H1 (cell line): ENCODE measurements at regions not wholly inside any gene's neighbourhood (a gene's known extent, or its start where the extent isn't known, plus 50 kb on each side); places are given as distances from the start of the nearest gene placed in this dataset.

Experiments
- CTCF ChIA-PET: fragments of 300-600 bp; sonication (Branson Sonifier 250); formaldehyde crosslinking; loops from one replicate; lab custom pipeline; 2021; ENCODE audit not compliant: partially characterized antibody; lab: Charles Lee
- POLR2A ChIA-PET: fragments of 300-600 bp; sonication (Branson Sonifier 250); formaldehyde crosslinking; loops from one replicate; lab custom pipeline; 2021; ENCODE audit warnings: inconsistent platforms; ENCODE audit not compliant: partially characterized antibody; lab: Charles Lee
- DNase-seq, 2 experiments: peaks; one replicate each; pipeline versions ENCODE4 v3.0.0 to v3.0.0-alpha.2; 2010 to 2022; ENCODE audit warnings: low spot score in 2 of 2, low read depth in 1 of 2, mixed read lengths in 1 of 2
- FAIRE-seq: peaks from 2 replicates; lab custom pipeline; 2011; peaks lifted over from hg19 to GRCh38; lab: Jason Lieb, UNC
- H2AFZ ChIP-seq: 2 replicates; pipeline ENCODE4 v1.8.1; 2012; ENCODE audit warnings: low read length, inconsistent platforms
- H2AK5ac ChIP-seq: 2 replicates; pipeline ENCODE4 v1.6.1; 2013; ENCODE audit warnings: low read depth, low read length
- H2BK120ac ChIP-seq: replicated peaks from 2 replicates; pipeline ENCODE3; 2013; ENCODE audit warnings: low read depth, low read length, inconsistent platforms
- H2BK12ac ChIP-seq: 2 replicates; pipeline ENCODE4 v1.6.1; 2013; ENCODE audit warnings: low read depth, low read length
- H2BK15ac ChIP-seq: 2 replicates; pipeline ENCODE4 v1.6.1; 2013; ENCODE audit warnings: low read length
- H2BK20ac ChIP-seq: 2 replicates; pipeline ENCODE4 v1.6.1; 2013; ENCODE audit warnings: low read length
- H2BK5ac ChIP-seq: 2 replicates; pipeline ENCODE4 v1.6.1; 2013; ENCODE audit warnings: low read depth, low read length
- H3K14ac ChIP-seq: 2 replicates; pipeline ENCODE4 v1.6.1; 2013; ENCODE audit warnings: inconsistent platforms; ENCODE audit not compliant: insufficient read length
- H3K18ac ChIP-seq: 2 replicates; pipeline ENCODE4 v1.6.1; 2013; ENCODE audit warnings: low read length; ENCODE audit errors: extremely low read depth
- H3K23ac ChIP-seq: 2 replicates; pipeline ENCODE4 v1.6.1; 2013; ENCODE audit warnings: inconsistent platforms; ENCODE audit not compliant: insufficient read length
- H3K23me2 ChIP-seq: 2 replicates; pipeline ENCODE4 v1.6.1; 2013; ENCODE audit warnings: low read depth, low read length
- H3K27ac ChIP-seq: 2 replicates; pipeline ENCODE4 v1.6.1; 2011; ENCODE audit warnings: low read depth, low read length, inconsistent platforms
- H3K27me3 ChIP-seq, 4 experiments: replicated peaks in 1 of 4; 1 replicate in 1 of 4; 2 replicates in 3 of 4; pipeline versions ENCODE4 v1.6.1 to v1.8.1; 2011 to 2013; ENCODE audit warnings: low read length in 3 of 4, mild to moderate bottlenecking in 3 of 4, inconsistent platforms in 2 of 4, mixed read lengths in 2 of 4, moderate library complexity in 1 of 4; ENCODE audit not compliant: control insufficient read depth in 3 of 4, insufficient read depth in 3 of 4; ENCODE audit errors: extremely low read depth in 1 of 4
- H3K36me3 ChIP-seq, 4 experiments: 2 replicates each; pipeline versions ENCODE4 v1.6.1 to v1.8.1; 2011 to 2013; ENCODE audit warnings: mild to moderate bottlenecking in 4 of 4, low read length in 3 of 4, moderate library complexity in 2 of 4, control low read depth in 1 of 4, inconsistent platforms in 1 of 4; ENCODE audit not compliant: insufficient read depth in 4 of 4, control insufficient read depth in 2 of 4
- H3K4ac ChIP-seq: replicated peaks from 2 replicates; pipeline ENCODE3; 2013; ENCODE audit warnings: low read length, low read depth, mixed read lengths, inconsistent platforms; ENCODE audit not compliant: insufficient read length
- H3K4me1 ChIP-seq, 4 experiments: replicated peaks in 1 of 4; 1 replicate in 1 of 4; 2 replicates in 3 of 4; pipeline versions ENCODE4 v1.6.1 to v1.8.1; 2011 to 2013; ENCODE audit warnings: low read length in 3 of 4, inconsistent platforms in 2 of 4, mixed read lengths in 1 of 4; ENCODE audit not compliant: insufficient read depth in 4 of 4, control insufficient read depth in 3 of 4
- H3K4me2 ChIP-seq, 2 experiments: 2 replicates each; pipeline versions ENCODE4 v1.6.1 to v1.8.1; 2011 to 2013; ENCODE audit warnings: low read depth in 2 of 2, low read length in 2 of 2, control low read depth in 1 of 2, inconsistent platforms in 1 of 2, mild to moderate bottlenecking in 1 of 2; ENCODE audit not compliant: insufficient read depth in 1 of 2
- H3K4me3 ChIP-seq, 4 experiments: fragments of 200-600, 300-600 bp in 1 of 4; sonication (generic), shearing (Covaris generic), sonication (Bioruptor Twin) in 1 of 4; 2 replicates each; pipeline versions ENCODE4 v1.5.1 to v1.8.1; 2011 to 2016; ENCODE audit warnings: low read length in 4 of 4, low read depth in 3 of 4, control low read depth in 2 of 4, inconsistent platforms in 2 of 4, mild to moderate bottlenecking in 2 of 4, mixed read lengths in 1 of 4, moderate library complexity in 1 of 4; ENCODE audit not compliant: insufficient read depth in 2 of 4; ENCODE audit errors: extremely low read depth in 1 of 4
- H3K56ac ChIP-seq: replicated peaks from 2 replicates; pipeline ENCODE3; 2013; ENCODE audit warnings: low read depth, mild to moderate bottlenecking, mixed read lengths, low read length, inconsistent platforms; ENCODE audit not compliant: insufficient read length
- H3K79me1 ChIP-seq: 2 replicates; pipeline ENCODE4 v1.6.1; 2013; ENCODE audit warnings: low read depth, low read length, control low read depth
- H3K79me2 ChIP-seq, 2 experiments: 2 replicates each; pipeline versions ENCODE4 v1.6.1 to v1.8.1; 2012 to 2013; ENCODE audit warnings: low read length in 2 of 2, mild to moderate bottlenecking in 2 of 2, inconsistent platforms in 1 of 2; ENCODE audit not compliant: insufficient read depth in 2 of 2, control insufficient read depth in 1 of 2
- H3K9ac ChIP-seq, 4 experiments: replicated peaks in 1 of 4; 1 replicate in 1 of 4; 2 replicates in 3 of 4; pipeline versions ENCODE4 v1.6.1 to v1.8.1; 2011 to 2013; ENCODE audit warnings: low read depth in 3 of 4, low read length in 3 of 4, control low read depth in 2 of 4, mild to moderate bottlenecking in 2 of 4, moderate library complexity in 2 of 4, inconsistent platforms in 1 of 4; ENCODE audit errors: extremely low read depth in 1 of 4
- H3K9me3 ChIP-seq, 2 experiments: 2 replicates each; pipeline versions ENCODE4 v1.6.1 to v1.8.1; 2012 to 2013; ENCODE audit warnings: mild to moderate bottlenecking in 2 of 2, moderate library complexity in 2 of 2, control low read depth in 1 of 2, inconsistent platforms in 1 of 2, low read depth in 1 of 2, low read length in 1 of 2, mixed read lengths in 1 of 2; ENCODE audit not compliant: insufficient read depth in 2 of 2
- H4K20me1 ChIP-seq, 2 experiments: replicated peaks in 1 of 2; 2 replicates each; pipeline versions ENCODE3 to v1.8.1; 2011 to 2013; ENCODE audit warnings: inconsistent platforms in 2 of 2, low read length in 2 of 2, mild to moderate bottlenecking in 1 of 2; ENCODE audit not compliant: insufficient read depth in 2 of 2, control insufficient read depth in 1 of 2
- H4K5ac ChIP-seq: 2 replicates; pipeline ENCODE4 v1.6.1; 2013; ENCODE audit warnings: low read length, low read depth, mixed read lengths, inconsistent platforms; ENCODE audit not compliant: insufficient read length
- H4K8ac ChIP-seq: 2 replicates; pipeline ENCODE4 v1.8.0; 2013; ENCODE audit warnings: mild to moderate bottlenecking, moderate library complexity, low read length, inconsistent platforms; ENCODE audit not compliant: insufficient read depth; ENCODE audit errors: extremely low read depth
- H4K91ac ChIP-seq: replicated peaks from 2 replicates; pipeline ENCODE3; 2013; ENCODE audit warnings: low read length, mixed read lengths, inconsistent platforms; ENCODE audit not compliant: insufficient read length
- SUZ12 ChIP-seq: fragments of 200-600 bp; sonication (generic); IDR thresholded peaks from 2 replicates; pipeline ENCODE4 v1.6.1; 2012; ENCODE audit warnings: mild to moderate bottlenecking, inconsistent platforms, low read length, moderate library complexity, mixed read lengths
- WGBS, 2 experiments: shearing (Covaris generic) in 1 of 2; methylation state at CpG; one replicate each; pipeline versions ENCODE4 v1.1.6 to v1.1.7; 2013 to 2015; ENCODE audit warnings: low lambda C conversion rate in 2 of 2, mixed read lengths in 2 of 2, inconsistent platforms in 1 of 2, low coverage in 1 of 2, missing lambda C conversion rate in 1 of 2; ENCODE audit not compliant: insufficient replicate concordance in 2 of 2, insufficient coverage in 1 of 2, insufficient read length in 1 of 2; ENCODE audit errors: extremely low coverage in 1 of 2, missing lambda C conversion rate in 1 of 2; 5-methylcytosine and 5-hydroxymethylcytosine counted together

- Histone ChIP-seq H3K4me3 (no peak overlapping the region), H3K9me3 (no peaks in the 10 kb centered on the region), H3K79me1 (no peaks in the 10 kb centered on the region), H2BK120ac (no peak overlapping the region), H3K14ac (no peak overlapping the region), H3K18ac (no peak overlapping the region), H3K56ac (no peak overlapping the region), H2BK15ac (no peak overlapping the region), H3K27me3 (no peaks in the 10 kb centered on the region), H4K20me1 (no peaks in the 10 kb centered on the region), H3K79me2 (no peaks in the 10 kb centered on the region), H3K9ac (no peak overlapping the region), H2AFZ (no peak overlapping the region), H3K27ac (no peak overlapping the region), H2BK12ac (no peak overlapping the region), H4K8ac (no peak overlapping the region), H4K5ac (no peak overlapping the region), H4K91ac (no peak overlapping the region), H3K4me1 (no peaks in the 10 kb centered on the region), H3K23ac (no peak overlapping the region), H2BK20ac (no peak overlapping the region), H3K4ac (no peak overlapping the region), H3K23me2 (no peaks in the 10 kb centered on the region), H3K4me2 (no peak overlapping the region), H3K36me3 (no peaks in the 10 kb centered on the region), H2AK5ac (no peak overlapping the region), H2BK5ac (no peak overlapping the region)
- no peak for DNase-seq
- no peak for FAIRE-seq
- ChIA-PET POLR2A (no interaction called here), CTCF (interaction anchor here (0.9 to 1.6 kb wide), 3 partner anchors 10 to 14 kb away, joined by 3 to 4 read pairs (median 3); no protein-coding TSS in a partner anchor)
- TF ChIP-seq SUZ12: no peak
- 91% methylated on average over 3 of the region's 3 CpGs; no CpG with 5 or more reads in 1 of the 2 experiments for WGBS, 2 experiments
Observed at GRCh38 chr17:37802061-37802595, 57.3 kb upstream of the HNF1B start.
